ENCODE measurements at regions not wholly inside any gene's neighbourhood (a gene's known extent, or its start where the extent isn't known, plus 50 kb on each side); places are given as distances from the start of the nearest gene placed in this dataset.
"Not testable (repeated sequence)": the region's sequence is repeated elsewhere in the genome, so short reads cannot be mapped to it uniquely, and the experiment has no call there.

- no peak for DNase-seq (ENCODE audit: low read depth)
Measured at GRCh38 chr17:13442361-13442760, 159.4 kb downstream of the HS3ST3A1 start.

GRCh38 chr17:13441873-13442272 lies 159.9 kb downstream of the HS3ST3A1 start:
- DNase-seq (ENCODE audit: low read depth) = no peak

- no peak for DNase-seq (ENCODE audit: low read depth)
Measured at GRCh38 chr17:13437966-13438779, 163.6 kb downstream of the HS3ST3A1 start.

- DNase-seq (ENCODE audit: low read depth) = no peak
Measured at GRCh38 chr17:13435230-13435629, 166.5 kb downstream of the HS3ST3A1 start.

GRCh38 chr17:13429201-13429600 lies 172.5 kb downstream of the HS3ST3A1 start:
- peak; percentile 84 for DNase-seq (ENCODE audit: low read depth)

- DNase-seq (ENCODE audit: low read depth) = peak; percentile 32
Measured at GRCh38 chr17:13428611-13429042, 173.1 kb downstream of the HS3ST3A1 start.

GRCh38 chr17:13426991-13427390 lies 174.7 kb downstream of the HS3ST3A1 start:
- no peak for DNase-seq (ENCODE audit: low read depth)

- no peak for DNase-seq (ENCODE audit: low read depth)
Measured at GRCh38 chr17:13425390-13425789, 176.3 kb downstream of the HS3ST3A1 start.

- no peak for DNase-seq (ENCODE audit: low read depth)
Measured at GRCh38 chr17:13421581-13422130, 180.1 kb downstream of the HS3ST3A1 start.

- DNase-seq (ENCODE audit: low read depth) = no peak
Measured at GRCh38 chr17:13420878-13421277, 180.9 kb downstream of the HS3ST3A1 start.

- no peak for DNase-seq (ENCODE audit: low read depth)
Measured at GRCh38 chr17:13420418-13420826, 181.3 kb downstream of the HS3ST3A1 start.

GRCh38 chr17:13419676-13420075 lies 182.1 kb downstream of the HS3ST3A1 start:
- no peak for DNase-seq (ENCODE audit: low read depth)

- no peak for DNase-seq (ENCODE audit: low read depth)
Measured at GRCh38 chr17:13418891-13419290, 182.8 kb downstream of the HS3ST3A1 start.

GRCh38 chr17:13417381-13417950 lies 184.3 kb downstream of the HS3ST3A1 start:
- no peak for DNase-seq (ENCODE audit: low read depth)

- DNase-seq (ENCODE audit: low read depth) = no peak
Measured at GRCh38 chr17:13416748-13417363, 184.9 kb downstream of the HS3ST3A1 start.

- no peak for DNase-seq (ENCODE audit: low read depth)
Measured at GRCh38 chr17:13415871-13416416, 185.8 kb downstream of the HS3ST3A1 start.

GRCh38 chr17:13415200-13415599 lies 186.5 kb downstream of the HS3ST3A1 start:
- DNase-seq (ENCODE audit: low read depth) = not testable (repeated sequence)

- DNase-seq (ENCODE audit: low read depth) = no peak
Measured at GRCh38 chr17:13413001-13413400, 188.7 kb downstream of the HS3ST3A1 start.

- DNase-seq (ENCODE audit: low read depth) = no peak
Measured at GRCh38 chr17:13410874-13411273, 190.9 kb downstream of the HS3ST3A1 start.

- no peak for DNase-seq (ENCODE audit: low read depth)
Measured at GRCh38 chr17:13410214-13410613, 191.5 kb downstream of the HS3ST3A1 start.

- DNase-seq (ENCODE audit: low read depth) = no peak
Measured at GRCh38 chr17:13409455-13409854, 192.3 kb downstream of the HS3ST3A1 start.

- no peak for DNase-seq (ENCODE audit: low read depth)
Measured at GRCh38 chr17:13407381-13407780, 194.3 kb downstream of the HS3ST3A1 start.

- DNase-seq (ENCODE audit: low read depth) = no peak
Measured at GRCh38 chr17:13405807-13406206, 195.9 kb downstream of the HS3ST3A1 start.

Data from GM04503 (cell line).